Middle frontal gyrus (tissue), 1 donor: ENCODE measurements at regions not wholly inside any gene's neighbourhood (a gene's known extent, or its start where the extent isn't known, plus 50 kb on each side); places are given as distances from the start of the nearest gene placed in this dataset.
"Not testable (repeated sequence)": the region's sequence is repeated elsewhere in the genome, so short reads cannot be mapped to it uniquely, and the experiment has no call there.

Source experiments
- DNase-seq: peaks from one replicate; pipeline ENCODE4 v3.0.0-alpha.2; 2015; ENCODE audit warnings: low spot score; ENCODE audit errors: extremely low spot score

- DNase-seq: peak; percentile 67
These were observed 208.4 kb downstream of the TPST1 start for GRCh38 chr7:66413379-66414114.

GRCh38 chr7:66415659-66416265, 210.6 kb downstream of the TPST1 start:
- DNase-seq: no peak

- DNase-seq: no peak
These were observed 210.1 kb upstream of the KCTD7 start for GRCh38 chr7:66418537-66418936.

- DNase-seq: no peak
These were observed 209.5 kb upstream of the KCTD7 start for GRCh38 chr7:66419210-66419609.

GRCh38 chr7:66421830-66422475, 206.7 kb upstream of the KCTD7 start:
- no peak for DNase-seq

- no peak for DNase-seq
These were observed 205.0 kb upstream of the KCTD7 start for GRCh38 chr7:66423729-66424128.

GRCh38 chr7:66426332-66426731, 202.3 kb upstream of the KCTD7 start:
- DNase-seq: no peak

GRCh38 chr7:66426996-66427395, 201.7 kb upstream of the KCTD7 start:
- DNase-seq: no peak

GRCh38 chr7:66427956-66428355, 200.7 kb upstream of the KCTD7 start:
- no peak for DNase-seq

GRCh38 chr7:66429498-66430163, 199.1 kb upstream of the KCTD7 start:
- DNase-seq: no peak

- DNase-seq: no peak
These were observed 198.5 kb upstream of the KCTD7 start for GRCh38 chr7:66430164-66430545.

GRCh38 chr7:66438703-66439405, 189.8 kb upstream of the KCTD7 start:
- DNase-seq: not testable (repeated sequence)

- no peak for DNase-seq
These were observed 186.3 kb upstream of the KCTD7 start for GRCh38 chr7:66442385-66442784.

GRCh38 chr7:66443946-66444345, 184.7 kb upstream of the KCTD7 start:
- DNase-seq: no peak

- DNase-seq: not testable (repeated sequence)
These were observed 181.7 kb upstream of the KCTD7 start for GRCh38 chr7:66447007-66447406.

- DNase-seq: not testable (repeated sequence)
These were observed 177.9 kb upstream of the KCTD7 start for GRCh38 chr7:66450814-66451213.

GRCh38 chr7:66451713-66452112, 177.0 kb upstream of the KCTD7 start:
- not testable (repeated sequence) for DNase-seq

- DNase-seq: no peak
These were observed 176.5 kb upstream of the KCTD7 start for GRCh38 chr7:66452165-66452564.

GRCh38 chr7:66453340-66453739, 175.3 kb upstream of the KCTD7 start:
- DNase-seq: no peak

GRCh38 chr7:66454600-66455225, 174.0 kb upstream of the KCTD7 start:
- no peak for DNase-seq

GRCh38 chr7:66455432-66455831, 173.2 kb upstream of the KCTD7 start:
- not testable (repeated sequence) for DNase-seq
